AG10803 (cell line): ENCODE measurements at regions not wholly inside any gene's neighbourhood (a gene's known extent, or its start where the extent isn't known, plus 50 kb on each side); places are given as distances from the start of the nearest gene placed in this dataset.

Experiments used
- DNase-seq: peaks from one replicate; pipeline ENCODE4 v3.0.0; 2010; ENCODE audit warnings: low read depth
- H3K4me3 ChIP-seq: 2 replicates; pipeline ENCODE4 v1.5.1; 2011; ENCODE audit warnings: mild to moderate bottlenecking, low read length, control low read depth
- TF ChIP-seq, protein P1 (sequence below): conservative IDR thresholded peaks from 2 replicates; pipeline ENCODE4 v1.5.1; 2011; ENCODE audit warnings: mild to moderate bottlenecking, low read length, control low read depth, inconsistent platforms

DNA sequence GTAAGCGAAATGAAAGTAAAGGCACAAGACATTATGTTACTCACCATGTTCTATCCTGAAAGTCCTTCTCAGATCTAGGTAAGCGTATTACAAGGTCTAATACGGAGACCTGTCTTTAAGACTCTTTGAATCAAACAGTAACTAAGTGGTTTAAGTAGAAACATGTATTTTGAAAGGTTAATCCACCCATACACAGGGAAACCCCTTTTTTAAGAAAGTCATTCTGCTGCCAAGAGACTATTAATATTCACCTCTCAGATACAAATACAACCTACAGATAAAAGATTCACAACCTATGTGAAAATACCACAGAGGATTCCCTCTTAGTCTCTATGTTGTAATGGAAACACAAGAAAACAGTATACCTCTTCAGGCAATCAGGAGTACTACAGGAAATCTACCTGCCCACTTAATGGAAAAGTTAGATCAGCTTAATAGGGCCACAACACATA lies 63.2 kb upstream of the TNIP3 start:
- TF ChIP-seq, protein P1, sequence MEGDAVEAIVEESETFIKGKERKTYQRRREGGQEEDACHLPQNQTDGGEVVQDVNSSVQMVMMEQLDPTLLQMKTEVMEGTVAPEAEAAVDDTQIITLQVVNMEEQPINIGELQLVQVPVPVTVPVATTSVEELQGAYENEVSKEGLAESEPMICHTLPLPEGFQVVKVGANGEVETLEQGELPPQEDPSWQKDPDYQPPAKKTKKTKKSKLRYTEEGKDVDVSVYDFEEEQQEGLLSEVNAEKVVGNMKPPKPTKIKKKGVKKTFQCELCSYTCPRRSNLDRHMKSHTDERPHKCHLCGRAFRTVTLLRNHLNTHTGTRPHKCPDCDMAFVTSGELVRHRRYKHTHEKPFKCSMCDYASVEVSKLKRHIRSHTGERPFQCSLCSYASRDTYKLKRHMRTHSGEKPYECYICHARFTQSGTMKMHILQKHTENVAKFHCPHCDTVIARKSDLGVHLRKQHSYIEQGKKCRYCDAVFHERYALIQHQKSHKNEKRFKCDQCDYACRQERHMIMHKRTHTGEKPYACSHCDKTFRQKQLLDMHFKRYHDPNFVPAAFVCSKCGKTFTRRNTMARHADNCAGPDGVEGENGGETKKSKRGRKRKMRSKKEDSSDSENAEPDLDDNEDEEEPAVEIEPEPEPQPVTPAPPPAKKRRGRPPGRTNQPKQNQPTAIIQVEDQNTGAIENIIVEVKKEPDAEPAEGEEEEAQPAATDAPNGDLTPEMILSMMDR: no peak
- DNase-seq: no peak
- no peak overlapping the region for H3K4me3 ChIP-seq

GRCh38 chr4:121226362-121226761 lies 62.2 kb upstream of the TNIP3 start:
- no peak for DNase-seq
- TF ChIP-seq, protein P1: no peak
- no peak overlapping the region for H3K4me3 ChIP-seq

DNA sequence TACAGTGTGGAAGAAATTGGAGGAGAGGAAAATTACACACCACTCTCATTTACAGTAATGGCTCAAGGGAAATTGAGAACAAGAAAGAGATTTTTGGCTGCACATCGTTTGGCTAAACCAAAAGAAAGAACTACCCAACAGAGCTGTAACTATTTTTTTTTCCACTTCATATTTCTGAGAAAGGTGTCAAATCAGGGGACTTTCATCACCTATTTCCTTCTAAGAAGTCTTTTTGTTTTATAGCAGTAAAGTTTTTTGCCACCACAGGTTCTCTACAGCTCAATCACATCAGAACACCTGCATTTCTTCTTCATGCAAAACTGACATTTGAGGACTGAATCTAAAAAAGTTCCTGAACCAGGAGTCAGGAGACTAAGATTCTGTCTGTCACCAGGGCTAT lies 57.5 kb upstream of the TNIP3 start:
- DNase-seq: no peak
- TF ChIP-seq, protein P1: no peak
- H3K4me3 ChIP-seq: no peak overlapping the region

- DNase-seq: no peak
- no peak overlapping the region for H3K4me3 ChIP-seq
- TF ChIP-seq, protein P1: no peak
These were observed 57.1 kb upstream of the TNIP3 start for GRCh38 chr4:121221201-121221600.

- TF ChIP-seq, protein P1: no peak
- no peak overlapping the region for H3K4me3 ChIP-seq
- DNase-seq: no peak
These were observed 56.6 kb upstream of the TNIP3 start for GRCh38 chr4:121220698-121221097.

DNA sequence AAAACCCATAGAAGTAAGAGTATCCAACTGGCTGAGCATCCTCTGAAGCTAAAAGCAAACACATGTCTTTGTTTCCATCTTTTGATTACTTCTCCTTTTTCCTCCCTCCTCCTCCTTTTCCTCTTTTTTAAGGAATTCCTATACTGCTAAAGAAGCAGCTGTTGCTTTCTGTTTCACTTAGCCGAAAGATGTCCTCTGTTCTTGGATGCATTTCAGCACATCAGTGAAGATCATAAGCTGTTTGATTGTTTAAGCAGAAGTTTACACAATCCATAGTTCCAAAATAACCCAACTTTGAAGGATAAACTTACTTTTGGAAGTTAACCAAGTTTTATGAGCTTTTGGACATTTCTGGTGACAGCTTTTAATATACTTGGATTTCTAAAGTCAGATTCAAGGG lies 55.1 kb upstream of the TNIP3 start:
- DNase-seq: no peak
- no peak overlapping the region for H3K4me3 ChIP-seq
- TF ChIP-seq, protein P1: no peak

GRCh38 chr4:121217351-121217750 lies 53.2 kb upstream of the TNIP3 start:
- peak; percentile 86 for DNase-seq
- no peak overlapping the region for H3K4me3 ChIP-seq
- TF ChIP-seq, protein P1: no peak
